ENCODE measurements at regions not wholly inside any gene's neighbourhood (a gene's known extent, or its start where the extent isn't known, plus 50 kb on each side); places are given as distances from the start of the nearest gene placed in this dataset.
"Not testable (repeated sequence)": the region's sequence is repeated elsewhere in the genome, so short reads cannot be mapped to it uniquely, and the experiment has no call there.

GRCh38 chr4:126583509-126583908, 1049.2 kb upstream of the INTU start:
- no peak for DNase-seq (ENCODE audit: low read depth in 2 of 2)

GRCh38 chr4:126591583-126591982, 1041.2 kb upstream of the INTU start:
- DNase-seq (ENCODE audit: low read depth in 2 of 2): no peak

GRCh38 chr4:126592088-126592487, 1040.7 kb upstream of the INTU start:
- no peak for DNase-seq (ENCODE audit: low read depth in 2 of 2)

GRCh38 chr4:126593626-126594025, 1039.1 kb upstream of the INTU start:
- DNase-seq (ENCODE audit: low read depth in 2 of 2): no peak

GRCh38 chr4:126595643-126596042, 1037.1 kb upstream of the INTU start:
- no peak for DNase-seq (ENCODE audit: low read depth in 2 of 2)

- no peak for DNase-seq (ENCODE audit: low read depth in 2 of 2)
Measured at GRCh38 chr4:126599746-126600145, 1033.0 kb upstream of the INTU start.

GRCh38 chr4:126603210-126603609, 1029.5 kb upstream of the INTU start:
- DNase-seq (ENCODE audit: low read depth in 2 of 2): no peak

GRCh38 chr4:126603825-126604224, 1028.9 kb upstream of the INTU start:
- DNase-seq (ENCODE audit: low read depth in 2 of 2): no peak

- no peak for DNase-seq (ENCODE audit: low read depth in 2 of 2)
Measured at GRCh38 chr4:126604268-126604867, 1028.4 kb upstream of the INTU start.

GRCh38 chr4:126610933-126611332, 1021.8 kb upstream of the INTU start:
- no peak for DNase-seq (ENCODE audit: low read depth in 2 of 2)

- no peak for DNase-seq (ENCODE audit: low read depth in 2 of 2)
Measured at GRCh38 chr4:126611900-126612299, 1020.9 kb upstream of the INTU start.

GRCh38 chr4:126614356-126614855, 1018.4 kb upstream of the INTU start:
- DNase-seq (ENCODE audit: low read depth in 2 of 2): no peak

- no peak for DNase-seq (ENCODE audit: low read depth in 2 of 2)
Measured at GRCh38 chr4:126616795-126617194, 1016.0 kb upstream of the INTU start.

- no peak for DNase-seq (ENCODE audit: low read depth in 2 of 2)
Measured at GRCh38 chr4:126627255-126627654, 1005.5 kb upstream of the INTU start.

GRCh38 chr4:126628933-126629332, 1003.8 kb upstream of the INTU start:
- DNase-seq (ENCODE audit: low read depth in 2 of 2): no peak

GRCh38 chr4:126630230-126630629, 1002.5 kb upstream of the INTU start:
- no peak for DNase-seq (ENCODE audit: low read depth in 2 of 2)

GRCh38 chr4:126633306-126633705, 999.5 kb upstream of the INTU start:
- DNase-seq (ENCODE audit: low read depth in 2 of 2): no peak

- no peak for DNase-seq (ENCODE audit: low read depth in 2 of 2)
Measured at GRCh38 chr4:126637706-126638105, 995.1 kb upstream of the INTU start.

- DNase-seq (ENCODE audit: low read depth in 2 of 2): no peak
Measured at GRCh38 chr4:126647320-126647719, 985.4 kb upstream of the INTU start.

GRCh38 chr4:126647756-126648397, 984.9 kb upstream of the INTU start:
- DNase-seq (ENCODE audit: low read depth in 2 of 2): no peak

GRCh38 chr4:126658411-126658810, 974.3 kb upstream of the INTU start:
- no peak for DNase-seq (ENCODE audit: low read depth in 2 of 2)

GRCh38 chr4:126661194-126661593, 971.6 kb upstream of the INTU start:
- DNase-seq (ENCODE audit: low read depth in 2 of 2): no peak

- no peak for DNase-seq (ENCODE audit: low read depth in 2 of 2)
Measured at GRCh38 chr4:126664839-126665238, 967.9 kb upstream of the INTU start.

- DNase-seq (ENCODE audit: low read depth in 2 of 2): not testable (repeated sequence)
Measured at GRCh38 chr4:126670038-126670437, 962.7 kb upstream of the INTU start.

Data from stimulated activated CD8-positive, alpha-beta memory T cell treated with anti-CD3 and anti-CD28 coated beads, Interleukin-15, amount 100 ng/mL, for 48 hours (primary cell).